ENCODE measurements at regions not wholly inside any gene's neighbourhood (a gene's known extent, or its start where the extent isn't known, plus 50 kb on each side); places are given as distances from the start of the nearest gene placed in this dataset.

DNA sequence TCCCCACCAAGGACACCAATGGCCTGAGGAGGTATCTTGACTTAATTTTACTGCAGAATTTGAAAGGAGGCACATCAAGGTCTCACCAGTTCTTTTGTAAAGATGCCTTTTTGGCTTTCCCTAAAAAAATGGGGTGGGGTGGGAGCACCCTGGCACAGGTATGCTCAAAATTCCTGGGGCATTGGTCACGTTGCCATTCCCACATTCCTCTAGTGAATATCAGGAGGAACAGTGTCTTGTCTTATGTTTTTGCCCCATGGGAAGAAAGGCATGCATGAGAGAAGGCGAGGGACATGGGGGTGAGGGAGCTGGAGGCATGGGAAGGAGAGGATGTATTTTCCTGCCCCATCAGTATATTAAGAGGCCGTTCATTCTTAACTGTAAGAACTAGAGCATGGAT, 275.3 kb downstream of the CMPK2 start:
- TF ChIP-seq POLR2A (IDR thresholded peaks at IDR 0.05; ENCODE audit: extremely low read depth, insufficient read length): no peak
- TF ChIP-seq, protein P1, sequence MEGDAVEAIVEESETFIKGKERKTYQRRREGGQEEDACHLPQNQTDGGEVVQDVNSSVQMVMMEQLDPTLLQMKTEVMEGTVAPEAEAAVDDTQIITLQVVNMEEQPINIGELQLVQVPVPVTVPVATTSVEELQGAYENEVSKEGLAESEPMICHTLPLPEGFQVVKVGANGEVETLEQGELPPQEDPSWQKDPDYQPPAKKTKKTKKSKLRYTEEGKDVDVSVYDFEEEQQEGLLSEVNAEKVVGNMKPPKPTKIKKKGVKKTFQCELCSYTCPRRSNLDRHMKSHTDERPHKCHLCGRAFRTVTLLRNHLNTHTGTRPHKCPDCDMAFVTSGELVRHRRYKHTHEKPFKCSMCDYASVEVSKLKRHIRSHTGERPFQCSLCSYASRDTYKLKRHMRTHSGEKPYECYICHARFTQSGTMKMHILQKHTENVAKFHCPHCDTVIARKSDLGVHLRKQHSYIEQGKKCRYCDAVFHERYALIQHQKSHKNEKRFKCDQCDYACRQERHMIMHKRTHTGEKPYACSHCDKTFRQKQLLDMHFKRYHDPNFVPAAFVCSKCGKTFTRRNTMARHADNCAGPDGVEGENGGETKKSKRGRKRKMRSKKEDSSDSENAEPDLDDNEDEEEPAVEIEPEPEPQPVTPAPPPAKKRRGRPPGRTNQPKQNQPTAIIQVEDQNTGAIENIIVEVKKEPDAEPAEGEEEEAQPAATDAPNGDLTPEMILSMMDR (IDR thresholded peaks at IDR 0.05; ENCODE audit: low read depth, low read length): no peak
- TF ChIP-seq, protein P2, sequence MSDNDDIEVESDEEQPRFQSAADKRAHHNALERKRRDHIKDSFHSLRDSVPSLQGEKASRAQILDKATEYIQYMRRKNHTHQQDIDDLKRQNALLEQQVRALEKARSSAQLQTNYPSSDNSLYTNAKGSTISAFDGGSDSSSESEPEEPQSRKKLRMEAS (IDR thresholded peaks at IDR 0.05; ENCODE audit: low read depth, low read length): no peak
